ENCODE measurements at regions not wholly inside any gene's neighbourhood (a gene's known extent, or its start where the extent isn't known, plus 50 kb on each side); places are given as distances from the start of the nearest gene placed in this dataset.

- H3K14ac ChIP-seq (ENCODE audit: insufficient read length) = no peak overlapping the region
- no peak overlapping the region for H3K56ac ChIP-seq (replicated peaks; ENCODE audit: insufficient read length, low read depth, low read length)
- H3K18ac ChIP-seq (ENCODE audit: extremely low read depth, low read length) = no peak overlapping the region
- no peaks in the 10 kb centered on the region for H3K36me3 ChIP-seq (ENCODE audit: control insufficient read depth in 2 of 4, insufficient read depth in 4 of 4, low read length in 3 of 4)
- H3K79me2 ChIP-seq (ENCODE audit: control insufficient read depth in 1 of 2, insufficient read depth in 2 of 2, low read length in 2 of 2) = no peaks in the 10 kb centered on the region
- no peak overlapping the region for H2BK20ac ChIP-seq (ENCODE audit: low read length)
- POLR2A ChIA-PET (ENCODE audit: partially characterized antibody) = no interaction called here
- H3K23me2 ChIP-seq (ENCODE audit: low read depth, low read length) = no peaks in the 10 kb centered on the region; the same call in 1 of the 2 replicates
- H4K91ac ChIP-seq (replicated peaks; ENCODE audit: insufficient read length, low read length) = no peak overlapping the region
- H2AK5ac ChIP-seq (ENCODE audit: low read depth, low read length) = no peak overlapping the region
- no peaks in the 10 kb centered on the region for H3K27me3 ChIP-seq (replicated peaks in 1 of 4; ENCODE audit: control insufficient read depth in 3 of 4, extremely low read depth in 1 of 4, insufficient read depth in 3 of 4, low read length in 3 of 4)
- 91% methylated on average over 1 of the region's 1 CpG; no CpG with 5 or more reads in 1 of the 2 experiments for WGBS, 2 experiments (ENCODE audit: extremely low coverage in 1 of 2, insufficient coverage in 1 of 2, insufficient read length in 1 of 2, insufficient replicate concordance in 2 of 2, low coverage in 1 of 2, low lambda C conversion rate in 2 of 2, missing lambda C conversion rate in 1 of 2)
- H3K9me3 ChIP-seq (ENCODE audit: insufficient read depth in 2 of 2, low read depth in 1 of 2, low read length in 1 of 2) = peaks cover 0 to 5% of the 10 kb centered on the region in 2 experiments; a peak in 1 of 4 replicates
- no peak overlapping the region; the same call in 1 of the 2 replicates for H2AFZ ChIP-seq (ENCODE audit: low read length)
- H4K8ac ChIP-seq (ENCODE audit: extremely low read depth, insufficient read depth, low read length) = no peak overlapping the region
- H3K4ac ChIP-seq (replicated peaks; ENCODE audit: insufficient read length, low read depth, low read length) = no peak overlapping the region
- H4K5ac ChIP-seq (ENCODE audit: insufficient read length, low read depth, low read length) = no peak overlapping the region
- H3K27ac ChIP-seq (ENCODE audit: low read depth, low read length) = no peak overlapping the region
- TF ChIP-seq POU5F1 (IDR thresholded peaks at IDR 0.05; ENCODE audit: low read depth, low read length) (no peak), NANOG (IDR thresholded peaks at IDR 0.05; ENCODE audit: insufficient read depth, low read depth, low read length, poor library complexity, severe bottlenecking) (no peak)
- H3K4me1 ChIP-seq (replicated peaks in 1 of 4; ENCODE audit: control insufficient read depth in 3 of 4, insufficient read depth in 4 of 4, low read length in 3 of 4) = no peaks in the 10 kb centered on the region
- H3K4me3 ChIP-seq (ENCODE audit: extremely low read depth in 1 of 4, insufficient read depth in 2 of 4, low read depth in 3 of 4, low read length in 4 of 4) = no peak overlapping the region
- H4K20me1 ChIP-seq (replicated peaks in 1 of 2; ENCODE audit: control insufficient read depth in 1 of 2, insufficient read depth in 2 of 2, low read length in 2 of 2) = no peaks in the 10 kb centered on the region
- no peak overlapping the region for H2BK12ac ChIP-seq (ENCODE audit: low read depth, low read length)
- no peak overlapping the region for H2BK120ac ChIP-seq (replicated peaks; ENCODE audit: low read depth, low read length)
- CTCF ChIA-PET (ENCODE audit: partially characterized antibody) = interaction anchor here (0.7 kb wide), 1 partner anchor 10 kb away, joined by 3 read pairs; no protein-coding TSS in a partner anchor
- no peak overlapping the region for H3K23ac ChIP-seq (ENCODE audit: insufficient read length)
- DNase-seq (ENCODE audit: low read depth in 1 of 2, low spot score in 2 of 2) = no peak
- no peak for FAIRE-seq
- H2BK5ac ChIP-seq (ENCODE audit: low read depth, low read length) = no peak overlapping the region
- no peak overlapping the region for H2BK15ac ChIP-seq (ENCODE audit: low read length)
- H3K4me2 ChIP-seq (ENCODE audit: insufficient read depth in 1 of 2, low read depth in 2 of 2, low read length in 2 of 2) = no peak overlapping the region
- no peaks in the 10 kb centered on the region for H3K79me1 ChIP-seq (ENCODE audit: low read depth, low read length)
- H3K9ac ChIP-seq (replicated peaks in 1 of 4; ENCODE audit: extremely low read depth in 1 of 4, low read depth in 3 of 4, low read length in 3 of 4) = no peak overlapping the region
Measured at GRCh38 chr6:150503041-150503440, 96.6 kb upstream of the PLEKHG1 start.

All from H1 (cell line).